Neural cell (in vitro differentiated cells): ENCODE measurements at regions not wholly inside any gene's neighbourhood (a gene's known extent, or its start where the extent isn't known, plus 50 kb on each side); places are given as distances from the start of the nearest gene placed in this dataset.

Experiments
- H2AFZ ChIP-seq: fragments of 200-600, 300-800 bp; sonication (generic), shearing (Covaris generic); 2 replicates; pipeline ENCODE4 v1.6.0; 2014; ENCODE audit warnings: low read depth, mild to moderate bottlenecking, antibody characterized with exemption, low read length, moderate library complexity
- H3F3A ChIP-seq: fragments of 200-600 bp; shearing (Covaris generic); 2 replicates; pipeline ENCODE4 v1.6.1; 2016; ENCODE audit warnings: mild to moderate bottlenecking, moderate library complexity, mixed read lengths, antibody characterized with exemption, low read length; ENCODE audit not compliant: insufficient read depth, poor library complexity, severe bottlenecking
- H3K27ac ChIP-seq: fragments of 200-600, 300-800 bp; sonication (generic), shearing (Covaris generic); 2 replicates; pipeline ENCODE4 v1.5.1; 2014; ENCODE audit warnings: mild to moderate bottlenecking, low read length, moderate library complexity
- H3K27me3 ChIP-seq: fragments of 300-800, 200-600 bp; sonication (generic), shearing (Covaris generic); 2 replicates; pipeline ENCODE4 v1.6.0; 2014; ENCODE audit warnings: mild to moderate bottlenecking, low read depth, low read length, moderate library complexity; ENCODE audit not compliant: insufficient read depth
- H3K36me3 ChIP-seq: fragments of 300-800, 200-600 bp; sonication (generic), shearing (Covaris generic); 2 replicates; pipeline ENCODE4 v1.5.1; 2014; ENCODE audit warnings: mild to moderate bottlenecking, antibody characterized with exemption, low read length, moderate library complexity; ENCODE audit not compliant: insufficient read depth
- H3K4me2 ChIP-seq: fragments of 300-800, 200-600 bp; sonication (generic), shearing (Covaris generic); 2 replicates; pipeline ENCODE4 v1.6.0; 2014; ENCODE audit warnings: mild to moderate bottlenecking, low read length
- H3K4me3 ChIP-seq: fragments of 300-800, 200-600 bp; sonication (generic), shearing (Covaris generic); 2 replicates; pipeline ENCODE4 v1.5.1; 2014; ENCODE audit warnings: mild to moderate bottlenecking, low read length, moderate library complexity
- H3K79me2 ChIP-seq: fragments of 200-600 bp; shearing (Covaris generic); replicated peaks from 2 replicates; pipeline ENCODE4 v1.6.0; 2014; ENCODE audit warnings: mild to moderate bottlenecking, low read length, moderate library complexity; ENCODE audit not compliant: insufficient read depth
- H3K9ac ChIP-seq: fragments of 300-800, 200-600 bp; sonication (generic), shearing (Covaris generic); 2 replicates; pipeline ENCODE4 v1.6.1; 2016; ENCODE audit warnings: mild to moderate bottlenecking, low read length, mixed read lengths
- H3K9me2 ChIP-seq: fragments of 200-600 bp; shearing (Covaris generic); 2 replicates; pipeline ENCODE4 v1.6.1; 2016; ENCODE audit warnings: mild to moderate bottlenecking, low read length, mixed read lengths; ENCODE audit not compliant: insufficient read depth
- H3K9me3 ChIP-seq: fragments of 200-600, 300-800 bp; sonication (generic), shearing (Covaris generic); 2 replicates; pipeline ENCODE4 v1.6.1; 2016; ENCODE audit warnings: mild to moderate bottlenecking, mixed run types, low read length, moderate library complexity, mixed read lengths
- H4K20me1 ChIP-seq: fragments of 200-600 bp; shearing (Covaris generic); 2 replicates; pipeline ENCODE4 v1.6.1; 2016; ENCODE audit warnings: mild to moderate bottlenecking, mixed run types; ENCODE audit not compliant: insufficient read depth
- EP300 ChIP-seq: fragments of 450-650 bp; conservative IDR thresholded peaks from 2 replicates; pipeline ENCODE4 v1.6.1; 2014; ENCODE audit warnings: antibody characterized with exemption, mild to moderate bottlenecking, moderate library complexity; ENCODE audit not compliant: poor library complexity, severe bottlenecking
- EZH2 ChIP-seq: fragments of 200-600, 300-800 bp; shearing (Covaris generic), sonication (generic); IDR thresholded peaks from 2 replicates; pipeline ENCODE4 v1.6.1; 2014; ENCODE audit warnings: antibody characterized with exemption, low read length, borderline replicate concordance, mild to moderate bottlenecking; ENCODE audit not compliant: insufficient read depth, poor library complexity, severe bottlenecking
- MXI1 ChIP-seq: fragments of 450-650 bp; conservative IDR thresholded peaks from 2 replicates; pipeline ENCODE4 v1.6.1; 2014; ENCODE audit warnings: antibody characterized with exemption, mild to moderate bottlenecking; ENCODE audit not compliant: poor library complexity, severe bottlenecking
- POLR2AphosphoS5 ChIP-seq: IDR thresholded peaks from 2 replicates; pipeline ENCODE4 v1.6.1; 2012
- RAD21 ChIP-seq: fragments of 450-650 bp; conservative IDR thresholded peaks from 2 replicates; pipeline ENCODE4 v1.6.1; 2014; ENCODE audit warnings: antibody characterized with exemption, mild to moderate bottlenecking, moderate library complexity
- SMC3 ChIP-seq: fragments of 450-650 bp; conservative IDR thresholded peaks from 2 replicates; pipeline ENCODE4 v1.6.1; 2014; ENCODE audit warnings: antibody characterized with exemption, mild to moderate bottlenecking, moderate library complexity; ENCODE audit not compliant: poor library complexity
- TAF1 ChIP-seq: IDR thresholded peaks from 2 replicates; pipeline ENCODE4 v1.6.1; 2012; ENCODE audit warnings: low read depth
- TF ChIP-seq, protein P1 (sequence below): fragments of 450-650 bp; IDR thresholded peaks from 2 replicates; pipeline ENCODE4 v1.5.1; 2014; ENCODE audit warnings: antibody characterized with exemption, mild to moderate bottlenecking, moderate library complexity; ENCODE audit not compliant: poor library complexity, severe bottlenecking
- TF ChIP-seq, protein P2 (sequence below): IDR thresholded peaks from 2 replicates; pipeline ENCODE4 v1.6.1; 2012; ENCODE audit warnings: borderline replicate concordance

DNA sequence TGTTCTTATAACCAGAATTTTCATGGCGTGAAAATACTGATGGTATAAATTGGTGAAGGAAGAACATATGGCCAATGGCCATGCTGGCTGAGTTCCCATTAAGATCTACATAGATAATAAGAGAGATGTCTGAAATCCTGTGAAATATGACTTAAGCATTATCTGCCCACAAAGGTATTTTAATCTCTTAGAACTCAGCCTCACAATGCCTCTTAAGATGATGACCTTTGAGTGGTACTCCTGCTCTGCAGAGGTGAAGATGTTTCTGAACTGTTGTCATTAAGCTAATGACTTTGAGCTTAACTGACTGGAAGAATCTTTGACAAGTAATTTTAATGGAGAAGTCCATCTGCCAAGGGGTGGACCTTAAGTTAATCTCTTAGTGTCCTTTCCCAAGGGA is 148.7 kb downstream of the ZNF326 start:
- no peaks in the 10 kb centered on the region for H3K36me3 ChIP-seq
- H3K79me2 ChIP-seq: no peaks in the 10 kb centered on the region
- TF ChIP-seq, protein P1, sequence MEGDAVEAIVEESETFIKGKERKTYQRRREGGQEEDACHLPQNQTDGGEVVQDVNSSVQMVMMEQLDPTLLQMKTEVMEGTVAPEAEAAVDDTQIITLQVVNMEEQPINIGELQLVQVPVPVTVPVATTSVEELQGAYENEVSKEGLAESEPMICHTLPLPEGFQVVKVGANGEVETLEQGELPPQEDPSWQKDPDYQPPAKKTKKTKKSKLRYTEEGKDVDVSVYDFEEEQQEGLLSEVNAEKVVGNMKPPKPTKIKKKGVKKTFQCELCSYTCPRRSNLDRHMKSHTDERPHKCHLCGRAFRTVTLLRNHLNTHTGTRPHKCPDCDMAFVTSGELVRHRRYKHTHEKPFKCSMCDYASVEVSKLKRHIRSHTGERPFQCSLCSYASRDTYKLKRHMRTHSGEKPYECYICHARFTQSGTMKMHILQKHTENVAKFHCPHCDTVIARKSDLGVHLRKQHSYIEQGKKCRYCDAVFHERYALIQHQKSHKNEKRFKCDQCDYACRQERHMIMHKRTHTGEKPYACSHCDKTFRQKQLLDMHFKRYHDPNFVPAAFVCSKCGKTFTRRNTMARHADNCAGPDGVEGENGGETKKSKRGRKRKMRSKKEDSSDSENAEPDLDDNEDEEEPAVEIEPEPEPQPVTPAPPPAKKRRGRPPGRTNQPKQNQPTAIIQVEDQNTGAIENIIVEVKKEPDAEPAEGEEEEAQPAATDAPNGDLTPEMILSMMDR: no peak
- TF ChIP-seq EZH2 (no peak), RAD21 (no peak), TAF1 (no peak), POLR2AphosphoS5 (no peak), SMC3 (no peak), MXI1 (no peak), EP300 (no peak)
- TF ChIP-seq, protein P2, sequence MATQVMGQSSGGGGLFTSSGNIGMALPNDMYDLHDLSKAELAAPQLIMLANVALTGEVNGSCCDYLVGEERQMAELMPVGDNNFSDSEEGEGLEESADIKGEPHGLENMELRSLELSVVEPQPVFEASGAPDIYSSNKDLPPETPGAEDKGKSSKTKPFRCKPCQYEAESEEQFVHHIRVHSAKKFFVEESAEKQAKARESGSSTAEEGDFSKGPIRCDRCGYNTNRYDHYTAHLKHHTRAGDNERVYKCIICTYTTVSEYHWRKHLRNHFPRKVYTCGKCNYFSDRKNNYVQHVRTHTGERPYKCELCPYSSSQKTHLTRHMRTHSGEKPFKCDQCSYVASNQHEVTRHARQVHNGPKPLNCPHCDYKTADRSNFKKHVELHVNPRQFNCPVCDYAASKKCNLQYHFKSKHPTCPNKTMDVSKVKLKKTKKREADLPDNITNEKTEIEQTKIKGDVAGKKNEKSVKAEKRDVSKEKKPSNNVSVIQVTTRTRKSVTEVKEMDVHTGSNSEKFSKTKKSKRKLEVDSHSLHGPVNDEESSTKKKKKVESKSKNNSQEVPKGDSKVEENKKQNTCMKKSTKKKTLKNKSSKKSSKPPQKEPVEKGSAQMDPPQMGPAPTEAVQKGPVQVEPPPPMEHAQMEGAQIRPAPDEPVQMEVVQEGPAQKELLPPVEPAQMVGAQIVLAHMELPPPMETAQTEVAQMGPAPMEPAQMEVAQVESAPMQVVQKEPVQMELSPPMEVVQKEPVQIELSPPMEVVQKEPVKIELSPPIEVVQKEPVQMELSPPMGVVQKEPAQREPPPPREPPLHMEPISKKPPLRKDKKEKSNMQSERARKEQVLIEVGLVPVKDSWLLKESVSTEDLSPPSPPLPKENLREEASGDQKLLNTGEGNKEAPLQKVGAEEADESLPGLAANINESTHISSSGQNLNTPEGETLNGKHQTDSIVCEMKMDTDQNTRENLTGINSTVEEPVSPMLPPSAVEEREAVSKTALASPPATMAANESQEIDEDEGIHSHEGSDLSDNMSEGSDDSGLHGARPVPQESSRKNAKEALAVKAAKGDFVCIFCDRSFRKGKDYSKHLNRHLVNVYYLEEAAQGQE: no peak
- no peak overlapping the region for H2AFZ ChIP-seq
- H3K4me2 ChIP-seq: no peak overlapping the region
- peaks cover 4% of the 10 kb centered on the region for H3K9me3 ChIP-seq
- H3K4me3 ChIP-seq: no peak overlapping the region
- no peaks in the 10 kb centered on the region for H4K20me1 ChIP-seq
- H3K27ac ChIP-seq: no peak overlapping the region
- no peaks in the 10 kb centered on the region for H3K27me3 ChIP-seq
- H3K9ac ChIP-seq: no peak overlapping the region
- H3K9me2 ChIP-seq: no peaks in the 10 kb centered on the region
- H3F3A ChIP-seq: no peaks in the 10 kb centered on the region

DNA sequence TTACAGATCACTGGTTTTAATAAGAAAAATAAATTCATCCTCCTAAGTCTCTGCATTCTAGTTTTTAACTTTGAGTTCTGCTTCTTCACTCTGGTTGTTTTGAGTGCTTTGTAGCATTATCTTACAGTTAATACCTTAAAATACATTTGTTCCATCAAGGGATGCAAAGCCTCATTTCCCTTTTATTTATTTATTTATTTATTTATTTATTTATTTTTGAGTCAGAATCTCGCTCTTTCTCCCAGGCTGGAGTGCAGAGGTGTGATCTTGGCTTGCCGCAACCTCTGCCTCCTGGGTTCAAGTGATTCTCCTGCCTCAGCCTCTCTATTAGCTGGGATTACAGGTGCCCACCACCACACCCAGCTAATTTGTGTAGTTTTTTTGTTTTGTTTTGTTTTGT is 147.8 kb downstream of the ZNF326 start:
- no peak overlapping the region for H3K4me2 ChIP-seq
- TF ChIP-seq, protein P2: no peak
- no peaks in the 10 kb centered on the region for H3K9me2 ChIP-seq
- H3F3A ChIP-seq: no peaks in the 10 kb centered on the region
- no peak overlapping the region for H3K9ac ChIP-seq
- H2AFZ ChIP-seq: no peak overlapping the region
- no peak overlapping the region for H3K4me3 ChIP-seq
- peaks cover 4% of the 10 kb centered on the region for H3K9me3 ChIP-seq
- no peaks in the 10 kb centered on the region for H3K36me3 ChIP-seq
- H3K27me3 ChIP-seq: no peaks in the 10 kb centered on the region
- no peaks in the 10 kb centered on the region for H3K79me2 ChIP-seq
- no peak overlapping the region for H3K27ac ChIP-seq
- no peaks in the 10 kb centered on the region for H4K20me1 ChIP-seq
